ENCODE measurements at regions not wholly inside any gene's neighbourhood (a gene's known extent, or its start where the extent isn't known, plus 50 kb on each side); places are given as distances from the start of the nearest gene placed in this dataset.

DNA sequence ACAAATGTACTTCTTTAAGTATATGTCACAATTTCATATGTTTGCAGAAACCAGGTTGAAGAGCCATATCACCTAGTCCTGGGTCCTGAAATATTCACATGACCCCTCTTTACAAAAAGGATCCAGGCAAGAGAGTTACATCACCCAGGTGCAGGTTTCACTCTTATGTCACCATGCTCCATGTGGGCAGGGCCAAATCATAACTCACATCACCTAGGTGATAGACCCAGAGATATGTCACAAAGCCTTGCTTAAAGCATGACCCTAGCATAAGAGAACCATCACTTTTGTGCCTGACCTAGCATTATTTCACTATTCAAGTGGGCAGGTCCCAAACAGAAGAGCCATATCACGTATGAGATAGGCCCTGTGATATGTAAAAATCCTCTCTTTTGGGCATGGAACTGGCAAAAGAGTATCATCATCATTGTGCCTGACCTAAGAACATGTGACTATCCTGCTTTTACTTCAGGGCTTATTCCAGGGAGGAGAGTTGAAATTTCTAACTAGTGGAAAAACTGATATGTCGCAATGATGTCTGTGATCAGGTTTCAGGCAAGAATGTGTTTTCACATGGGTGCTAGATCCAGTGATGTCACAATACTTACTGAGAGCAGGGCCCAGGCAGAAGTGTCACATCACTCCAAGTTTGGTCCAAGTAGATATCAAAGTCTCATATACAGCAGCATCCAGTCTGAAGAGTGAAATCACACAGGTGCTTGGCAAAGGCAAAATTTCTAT lies 909.9 kb upstream of the AMELY start:
- no peak overlapping the region for H3K4me3 ChIP-seq (replicated peaks; ENCODE audit: low read depth, low read length)
- DNase-seq (ENCODE audit: low read depth), result peak; percentile 81
- TF ChIP-seq, protein P1, sequence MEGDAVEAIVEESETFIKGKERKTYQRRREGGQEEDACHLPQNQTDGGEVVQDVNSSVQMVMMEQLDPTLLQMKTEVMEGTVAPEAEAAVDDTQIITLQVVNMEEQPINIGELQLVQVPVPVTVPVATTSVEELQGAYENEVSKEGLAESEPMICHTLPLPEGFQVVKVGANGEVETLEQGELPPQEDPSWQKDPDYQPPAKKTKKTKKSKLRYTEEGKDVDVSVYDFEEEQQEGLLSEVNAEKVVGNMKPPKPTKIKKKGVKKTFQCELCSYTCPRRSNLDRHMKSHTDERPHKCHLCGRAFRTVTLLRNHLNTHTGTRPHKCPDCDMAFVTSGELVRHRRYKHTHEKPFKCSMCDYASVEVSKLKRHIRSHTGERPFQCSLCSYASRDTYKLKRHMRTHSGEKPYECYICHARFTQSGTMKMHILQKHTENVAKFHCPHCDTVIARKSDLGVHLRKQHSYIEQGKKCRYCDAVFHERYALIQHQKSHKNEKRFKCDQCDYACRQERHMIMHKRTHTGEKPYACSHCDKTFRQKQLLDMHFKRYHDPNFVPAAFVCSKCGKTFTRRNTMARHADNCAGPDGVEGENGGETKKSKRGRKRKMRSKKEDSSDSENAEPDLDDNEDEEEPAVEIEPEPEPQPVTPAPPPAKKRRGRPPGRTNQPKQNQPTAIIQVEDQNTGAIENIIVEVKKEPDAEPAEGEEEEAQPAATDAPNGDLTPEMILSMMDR (IDR thresholded peaks at IDR 0.05; ENCODE audit: low read length, missing control alignments), result no peak

DNA sequence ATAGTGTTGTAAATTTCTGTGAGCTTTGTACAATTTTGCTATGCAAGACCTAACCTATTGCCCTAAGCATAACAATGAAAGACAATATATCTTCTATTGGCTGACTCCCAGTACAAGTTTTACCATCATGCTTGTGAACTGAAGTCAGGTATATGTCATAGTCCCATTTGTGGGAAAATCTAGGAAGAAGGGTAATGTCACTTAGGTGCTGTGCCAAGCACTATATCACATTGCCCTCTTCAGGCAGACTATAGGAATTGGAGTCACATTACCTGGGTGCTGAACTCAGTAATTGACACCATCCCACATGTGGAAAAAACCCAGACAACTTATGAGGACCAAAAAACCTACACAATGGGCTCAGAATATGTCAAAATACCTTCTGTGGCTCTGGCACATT lies 907.4 kb upstream of the AMELY start:
- TF ChIP-seq, protein P1 (IDR thresholded peaks at IDR 0.05; ENCODE audit: low read length, missing control alignments), result peak; percentile 60
- DNase-seq (ENCODE audit: low read depth), result peak; percentile 74

DNA sequence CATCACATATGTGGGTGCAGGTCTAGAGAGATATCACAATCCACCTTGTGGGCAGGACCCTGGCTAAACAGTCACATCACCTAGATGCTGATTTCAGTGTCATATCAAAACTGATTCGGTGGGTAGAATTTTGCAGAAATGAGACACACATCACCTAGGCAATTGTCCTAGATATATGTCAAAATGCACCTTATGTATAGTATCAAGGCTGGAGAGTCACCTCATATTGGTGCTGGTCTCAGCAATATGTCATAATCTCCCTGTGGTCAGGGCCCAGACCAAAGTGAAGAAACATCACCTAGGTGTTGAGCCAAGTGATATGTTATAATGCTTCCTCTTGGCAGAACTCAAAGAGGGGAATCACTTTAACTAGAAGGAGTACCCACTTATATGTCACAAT lies 905.0 kb upstream of the AMELY start:
- TF ChIP-seq, protein P1 (IDR thresholded peaks at IDR 0.05; ENCODE audit: low read length, missing control alignments), result no peak
- no peak overlapping the region for H3K4me3 ChIP-seq (replicated peaks; ENCODE audit: low read depth, low read length)
- DNase-seq (ENCODE audit: low read depth), result no peak

More for the DNA sequence above, 907.4 kb upstream of the AMELY start:
- no peak overlapping the region for H3K4me3 ChIP-seq (replicated peaks; ENCODE audit: low read depth, low read length)

DNA sequence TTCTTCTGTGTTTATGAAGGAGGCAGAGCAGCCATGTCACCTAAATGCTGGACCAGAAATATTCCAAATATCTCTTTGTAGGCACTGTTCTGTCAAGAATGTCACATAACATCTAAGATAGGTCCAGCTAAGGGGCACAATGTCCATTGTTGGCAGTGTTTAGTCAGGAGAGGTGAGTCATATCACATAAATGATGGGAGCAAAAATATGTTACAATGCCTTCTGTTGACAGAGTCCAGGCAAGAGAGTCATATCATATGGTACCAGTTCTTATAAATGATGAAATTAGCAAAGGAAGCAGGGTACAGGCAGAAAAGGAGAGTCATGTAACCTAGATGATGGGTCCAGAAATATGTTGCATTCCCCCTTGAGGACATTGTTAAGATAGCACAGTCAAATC lies 904.4 kb upstream of the AMELY start:
- no peak overlapping the region for H3K4me3 ChIP-seq (replicated peaks; ENCODE audit: low read depth, low read length)
- DNase-seq (ENCODE audit: low read depth), result peak; percentile 30
- TF ChIP-seq, protein P1 (IDR thresholded peaks at IDR 0.05; ENCODE audit: low read length, missing control alignments), result no peak

DNA sequence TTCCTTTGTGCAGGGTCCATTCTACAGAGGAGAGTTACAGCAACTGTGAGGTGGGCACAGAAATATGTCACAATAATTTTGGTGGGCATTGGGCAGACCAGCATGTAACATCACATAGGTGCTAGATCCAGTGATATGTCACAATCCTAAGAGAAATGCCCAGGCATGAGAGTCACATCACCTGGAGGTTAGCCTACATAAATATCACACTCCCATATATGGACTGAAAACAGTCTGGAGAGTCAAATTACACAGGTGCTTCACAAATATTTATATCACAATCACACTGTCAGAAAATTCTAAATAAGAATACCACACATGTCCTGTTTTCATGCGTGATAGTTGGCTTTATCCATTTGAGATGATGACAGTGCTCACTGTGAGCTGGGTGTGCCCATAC lies 903.7 kb upstream of the AMELY start:
- no peak overlapping the region for H3K4me3 ChIP-seq (replicated peaks; ENCODE audit: low read depth, low read length)
- no peak for DNase-seq (ENCODE audit: low read depth)
- TF ChIP-seq, protein P1 (IDR thresholded peaks at IDR 0.05; ENCODE audit: low read length, missing control alignments), result no peak

DNA sequence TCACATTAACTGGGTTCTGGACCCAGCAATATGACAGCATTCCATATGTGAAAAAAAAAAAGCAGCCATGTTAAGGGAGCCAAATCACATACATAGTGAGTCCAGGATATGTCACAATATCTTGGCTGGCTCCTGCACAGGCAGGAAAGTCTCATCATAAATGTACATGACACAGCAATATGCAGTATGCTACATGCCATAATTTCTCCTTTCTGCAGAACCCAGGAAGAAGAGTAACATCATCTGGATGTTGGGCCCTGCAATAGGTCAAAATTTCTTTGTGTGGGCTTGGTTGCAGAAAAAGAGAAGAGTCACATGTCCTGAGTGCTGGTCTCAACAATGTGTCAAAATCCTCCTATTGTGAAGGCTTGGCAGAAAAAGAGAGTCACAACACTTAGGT lies 902.8 kb upstream of the AMELY start:
- TF ChIP-seq, protein P1 (IDR thresholded peaks at IDR 0.05; ENCODE audit: low read length, missing control alignments), result no peak
- H3K4me3 ChIP-seq (replicated peaks; ENCODE audit: low read depth, low read length), result no peak overlapping the region
- peak; percentile 62 for DNase-seq (ENCODE audit: low read depth)

DNA sequence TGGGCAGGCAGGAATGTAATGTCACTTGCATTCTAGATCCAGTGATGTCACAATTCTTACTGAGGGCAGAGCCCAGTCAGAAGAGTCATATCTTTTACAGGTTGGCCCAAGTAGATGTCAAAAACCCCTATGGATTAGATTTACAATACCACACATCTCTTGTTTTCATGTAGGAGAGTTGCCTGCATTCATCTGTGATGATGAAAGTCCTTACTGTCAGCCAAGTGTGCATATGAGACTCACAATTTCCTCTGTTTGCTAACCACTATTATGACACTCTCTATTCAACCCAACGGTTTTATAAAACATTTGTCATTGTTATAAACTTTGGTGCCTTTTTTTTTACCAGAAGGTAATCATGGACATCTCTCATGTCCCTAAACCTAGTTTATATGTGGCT lies 898.8 kb upstream of the AMELY start:
- peak; percentile 47 for DNase-seq (ENCODE audit: low read depth)
- H3K4me3 ChIP-seq (replicated peaks; ENCODE audit: low read depth, low read length), result no peak overlapping the region
- TF ChIP-seq, protein P1 (IDR thresholded peaks at IDR 0.05; ENCODE audit: low read length, missing control alignments), result no peak
